ENCODE measurements at regions not wholly inside any gene's neighbourhood (a gene's known extent, or its start where the extent isn't known, plus 50 kb on each side); places are given as distances from the start of the nearest gene placed in this dataset.

DNA sequence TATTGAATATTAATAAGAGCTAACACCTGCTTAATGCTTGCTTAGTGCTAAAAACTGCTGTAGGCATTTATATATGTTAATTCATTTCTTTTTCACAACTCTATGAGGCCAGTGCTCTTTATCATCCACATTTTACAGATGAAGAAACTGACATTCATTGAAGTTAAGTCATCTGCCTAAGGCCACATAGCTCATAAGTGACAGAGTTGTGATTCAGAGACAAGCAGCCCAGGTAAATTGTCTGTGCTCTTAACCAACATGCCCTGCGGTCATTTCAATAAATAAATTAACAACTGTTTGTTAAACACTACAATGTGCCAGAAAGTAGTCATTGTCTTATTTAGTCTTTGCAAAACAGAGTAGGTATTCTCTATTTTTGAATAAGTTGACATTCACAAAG is 1354.4 kb upstream of the C9orf72 start:
- intact Hi-C loops (cut with DNase I): no loop called here
- no peaks in the 10 kb centered on the region for H3K4me1 ChIP-seq
- WGBS: 96% methylated on average over 1 of the region's 1 CpG
- TF ChIP-seq, protein P1, sequence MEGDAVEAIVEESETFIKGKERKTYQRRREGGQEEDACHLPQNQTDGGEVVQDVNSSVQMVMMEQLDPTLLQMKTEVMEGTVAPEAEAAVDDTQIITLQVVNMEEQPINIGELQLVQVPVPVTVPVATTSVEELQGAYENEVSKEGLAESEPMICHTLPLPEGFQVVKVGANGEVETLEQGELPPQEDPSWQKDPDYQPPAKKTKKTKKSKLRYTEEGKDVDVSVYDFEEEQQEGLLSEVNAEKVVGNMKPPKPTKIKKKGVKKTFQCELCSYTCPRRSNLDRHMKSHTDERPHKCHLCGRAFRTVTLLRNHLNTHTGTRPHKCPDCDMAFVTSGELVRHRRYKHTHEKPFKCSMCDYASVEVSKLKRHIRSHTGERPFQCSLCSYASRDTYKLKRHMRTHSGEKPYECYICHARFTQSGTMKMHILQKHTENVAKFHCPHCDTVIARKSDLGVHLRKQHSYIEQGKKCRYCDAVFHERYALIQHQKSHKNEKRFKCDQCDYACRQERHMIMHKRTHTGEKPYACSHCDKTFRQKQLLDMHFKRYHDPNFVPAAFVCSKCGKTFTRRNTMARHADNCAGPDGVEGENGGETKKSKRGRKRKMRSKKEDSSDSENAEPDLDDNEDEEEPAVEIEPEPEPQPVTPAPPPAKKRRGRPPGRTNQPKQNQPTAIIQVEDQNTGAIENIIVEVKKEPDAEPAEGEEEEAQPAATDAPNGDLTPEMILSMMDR (IDR thresholded peaks at IDR 0.05): no peak
- TF ChIP-seq POLR2AphosphoS5 (IDR thresholded peaks at IDR 0.05) (no peak), POLR2A (IDR thresholded peaks at IDR 0.05; ENCODE audit: low read depth) (no peak), EP300 (IDR thresholded peaks at IDR 0.05) (no peak)
- H3K27ac ChIP-seq (replicated peaks in 1 of 4): no peak overlapping the region
- H3K27me3 ChIP-seq: no peaks in the 10 kb centered on the region
- no peaks in the 10 kb centered on the region for H3K36me3 ChIP-seq
- no peak overlapping the region for H3K4me3 ChIP-seq
- H3K9me3 ChIP-seq: no peaks in the 10 kb centered on the region
- DNase-seq (ENCODE audit: extremely low spot score): no peak

DNA sequence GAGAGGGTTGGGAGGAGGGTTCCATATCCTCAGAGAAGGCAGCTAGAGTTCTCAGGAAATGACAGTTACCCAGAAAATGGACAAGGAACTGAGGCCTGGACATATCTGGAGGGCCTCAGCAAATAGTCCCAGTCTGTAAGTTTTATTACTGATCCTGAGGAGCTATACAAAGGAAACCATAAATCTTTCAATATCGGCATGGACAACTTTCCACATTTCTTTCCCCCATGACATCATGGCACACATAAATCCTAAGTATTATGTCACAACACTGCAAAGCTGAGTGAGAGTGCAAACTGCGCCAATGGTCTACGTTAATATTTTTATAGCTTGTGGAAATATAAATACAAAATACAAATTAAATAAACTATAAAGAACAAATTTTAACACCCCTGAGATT is 1356.2 kb upstream of the C9orf72 start:
- WGBS: 55% methylated on average over 3 of the region's 3 CpGs
- Histone ChIP-seq H3K4me3 (no peak overlapping the region), H3K9me3 (no peaks in the 10 kb centered on the region), H3K27me3 (no peaks in the 10 kb centered on the region), H3K36me3 (no peaks in the 10 kb centered on the region), H3K27ac (replicated peaks in 1 of 4) (no peak overlapping the region), H3K4me1 (no peaks in the 10 kb centered on the region)
- DNase-seq (ENCODE audit: extremely low spot score): no peak
- TF ChIP-seq, protein P1 (IDR thresholded peaks at IDR 0.05): no peak
- TF ChIP-seq POLR2A (IDR thresholded peaks at IDR 0.05; ENCODE audit: low read depth) (no peak), POLR2AphosphoS5 (IDR thresholded peaks at IDR 0.05) (no peak), EP300 (IDR thresholded peaks at IDR 0.05) (no peak)
- intact Hi-C loops (cut with DNase I): no loop called here

- Histone ChIP-seq H3K36me3 (no peaks in the 10 kb centered on the region), H3K4me1 (no peaks in the 10 kb centered on the region), H3K9me3 (no peaks in the 10 kb centered on the region), H3K27ac (replicated peaks in 1 of 4) (no peak overlapping the region), H3K4me3 (no peak overlapping the region), H3K27me3 (no peaks in the 10 kb centered on the region)
- 84% methylated on average over 3 of the region's 3 CpGs for WGBS
- DNase-seq (ENCODE audit: extremely low spot score): no peak
- intact Hi-C loops (cut with DNase I): no loop called here
- TF ChIP-seq EP300 (IDR thresholded peaks at IDR 0.05) (no peak), POLR2AphosphoS5 (IDR thresholded peaks at IDR 0.05) (no peak), POLR2A (IDR thresholded peaks at IDR 0.05; ENCODE audit: low read depth) (no peak)
- TF ChIP-seq, protein P1 (IDR thresholded peaks at IDR 0.05): no peak
These were observed 1357.5 kb upstream of the C9orf72 start for GRCh38 chr9:28930766-28931165.

- Histone ChIP-seq H3K36me3 (no peaks in the 10 kb centered on the region), H3K27me3 (no peaks in the 10 kb centered on the region), H3K27ac (replicated peaks in 1 of 4) (no peak overlapping the region), H3K9me3 (no peaks in the 10 kb centered on the region), H3K4me1 (no peaks in the 10 kb centered on the region), H3K4me3 (no peak overlapping the region)
- intact Hi-C loops (cut with DNase I): no loop called here
- no peak for DNase-seq (ENCODE audit: extremely low spot score)
- TF ChIP-seq POLR2A (IDR thresholded peaks at IDR 0.05; ENCODE audit: low read depth) (no peak), POLR2AphosphoS5 (IDR thresholded peaks at IDR 0.05) (no peak), EP300 (IDR thresholded peaks at IDR 0.05) (no peak)
- TF ChIP-seq, protein P1 (IDR thresholded peaks at IDR 0.05): no peak
These were observed 1360.8 kb upstream of the C9orf72 start for GRCh38 chr9:28934111-28934510.

DNA sequence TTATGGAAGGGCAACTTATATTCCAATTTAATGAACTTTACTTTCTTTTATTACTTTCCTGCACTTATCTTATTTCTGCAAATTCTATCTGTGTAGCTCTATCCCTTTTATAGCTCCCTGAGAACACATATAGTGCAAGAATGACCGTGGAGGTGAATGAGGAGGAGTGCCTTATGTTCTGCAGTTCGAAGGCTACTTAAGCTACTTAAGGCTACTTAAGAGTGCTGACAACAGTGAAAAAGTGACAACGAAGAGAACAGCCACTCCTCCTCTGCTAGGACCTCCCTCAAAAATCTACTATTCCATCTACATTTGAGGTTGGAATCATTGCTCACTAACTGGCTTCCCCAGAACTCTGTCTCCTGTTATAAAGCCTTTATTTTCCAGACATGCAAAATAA is 1365.7 kb upstream of the C9orf72 start:
- Histone ChIP-seq H3K4me1 (no peaks in the 10 kb centered on the region), H3K27ac (replicated peaks in 1 of 4) (no peak overlapping the region), H3K27me3 (no peaks in the 10 kb centered on the region), H3K36me3 (no peaks in the 10 kb centered on the region), H3K4me3 (no peak overlapping the region), H3K9me3 (no peaks in the 10 kb centered on the region)
- 38% methylated on average over 3 of the region's 3 CpGs for WGBS
- TF ChIP-seq POLR2AphosphoS5 (IDR thresholded peaks at IDR 0.05) (no peak), EP300 (IDR thresholded peaks at IDR 0.05) (no peak), POLR2A (IDR thresholded peaks at IDR 0.05; ENCODE audit: low read depth) (no peak)
- TF ChIP-seq, protein P1 (IDR thresholded peaks at IDR 0.05): no peak
- DNase-seq (ENCODE audit: extremely low spot score): no peak
- intact Hi-C loops (cut with DNase I): no loop called here

Data from esophagus muscularis mucosa (tissue), 4 donors.